Right cardiac atrium (tissue), 5 donors: ENCODE measurements at regions not wholly inside any gene's neighbourhood (a gene's known extent, or its start where the extent isn't known, plus 50 kb on each side); places are given as distances from the start of the nearest gene placed in this dataset.
"Not testable (repeated sequence)": the region's sequence is repeated elsewhere in the genome, so short reads cannot be mapped to it uniquely, and the experiment has no call there.

Source experiments
- ATAC-seq, 2 donors: fragments of 200-7000 bp; cut with Tn5 transposase; one replicate each; pipeline versions ENCODE4 v1.8.0 to v1.9.1; 2020; ENCODE audit warnings: moderate library complexity in 2 of 2, mild to moderate bottlenecking in 1 of 2
- DNase-seq, 3 donors: peaks; one replicate each; pipeline ENCODE4 v3.0.0-alpha.2; 2020
- H3K27ac ChIP-seq: one replicate; pipeline ENCODE4 v1.5.1; 2013; ENCODE audit warnings: mild to moderate bottlenecking, low read length, control low read depth, moderate library complexity
- H3K27me3 ChIP-seq: one replicate; pipeline ENCODE4 v1.6.1; 2013; ENCODE audit not compliant: control insufficient read depth, insufficient read depth
- H3K4me1 ChIP-seq: one replicate; pipeline ENCODE4 v1.6.1; 2013; ENCODE audit warnings: low read length; ENCODE audit not compliant: control insufficient read depth, insufficient read depth
- H3K4me3 ChIP-seq: one replicate; pipeline ENCODE4 v1.5.1; 2013; ENCODE audit warnings: low read length, control low read depth
- H3K9me3 ChIP-seq: one replicate; pipeline ENCODE4 v1.6.1; 2013; ENCODE audit warnings: low read length; ENCODE audit not compliant: control insufficient read depth
- WGBS: extraction: QIAGEN DNeasy Blood & Tissue Kit; methylation state at CpG from one replicate; pipeline ENCODE4 v1.1.7; 2013; 5-methylcytosine and 5-hydroxymethylcytosine counted together
- intact Hi-C, 4 donors: fragments of 100-400 bp; cut with DNase I; formaldehyde crosslinking; loops; one replicate each; pipeline versions ENCODE4 v1.11.0 to v1.14.0; 2022 to 2023
- donor health status: healthy with polysubstance abuse.
- donor health status: DM: no; HTN: yes; CAD: no.
- donor health status: DM: no; HTN: no; CAD: no.
- donor health status: DM: no; HTN: yes; CAD: no; lungs with severe emphysema.
- donor health status: DM: yes; HTN: yes; CAD: no.

GRCh38 chr7:35152059-35152458 lies 101.8 kb downstream of the TBX20 start:
- H3K9me3 ChIP-seq, ATAC-seq, H3K4me1 ChIP-seq, H3K27ac ChIP-seq, H3K4me3 ChIP-seq, H3K27me3 ChIP-seq, intact Hi-C loops: not testable (repeated sequence)
- 96% methylated on average over 8 of the region's 8 CpGs for WGBS
- peak in 2 of 3 donors; percentile 14 to 35 for DNase-seq

DNA sequence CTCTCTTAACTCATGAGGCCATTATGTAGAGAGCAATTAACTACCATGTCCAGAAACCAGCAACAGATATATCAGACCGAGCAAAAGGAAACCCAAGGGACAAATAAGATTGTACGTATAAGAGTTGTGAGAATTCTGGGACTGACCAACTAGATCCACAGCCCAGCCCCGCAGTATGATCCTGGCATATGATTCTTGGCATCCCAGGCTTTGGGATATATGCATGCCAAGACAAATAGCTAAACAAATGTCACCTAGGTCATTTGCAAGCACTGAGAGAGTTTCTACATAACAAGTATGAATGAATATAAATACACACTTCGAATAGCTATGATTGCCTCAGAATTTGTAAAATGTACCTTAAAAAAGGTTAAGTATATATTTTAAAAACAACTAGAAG lies 105.9 kb downstream of the TBX20 start:
- H3K4me3 ChIP-seq, intact Hi-C loops, H3K4me1 ChIP-seq, H3K27ac ChIP-seq, ATAC-seq, DNase-seq, H3K9me3 ChIP-seq, H3K27me3 ChIP-seq: not testable (repeated sequence)
- 36% methylated on average over 4 of the region's 4 CpGs for WGBS

DNA sequence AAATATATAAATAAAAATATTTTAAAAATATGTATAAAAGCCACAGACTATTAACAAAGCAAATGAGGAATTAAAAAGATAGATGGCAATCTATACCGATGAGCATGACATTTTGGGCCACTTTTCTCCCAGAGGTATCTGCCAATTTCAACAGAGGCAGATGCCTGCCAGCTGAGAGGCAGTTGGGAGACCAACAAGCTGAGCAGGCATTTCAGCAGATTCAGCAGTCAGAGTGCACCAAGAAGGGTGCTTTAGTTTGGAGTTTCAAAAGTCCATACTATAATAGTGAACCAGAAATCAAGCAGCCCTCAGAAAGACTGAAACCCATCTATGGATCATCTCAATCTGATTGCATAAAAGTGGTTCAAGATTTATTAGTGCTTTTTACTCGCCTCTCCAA lies 104.8 kb upstream of the DPY19L1 start:
- H3K27ac ChIP-seq, H3K4me1 ChIP-seq, intact Hi-C loops, DNase-seq, H3K4me3 ChIP-seq, ATAC-seq, H3K9me3 ChIP-seq, H3K27me3 ChIP-seq: not testable (repeated sequence)
- WGBS, result 66% methylated on average over 2 of the region's 2 CpGs

DNA sequence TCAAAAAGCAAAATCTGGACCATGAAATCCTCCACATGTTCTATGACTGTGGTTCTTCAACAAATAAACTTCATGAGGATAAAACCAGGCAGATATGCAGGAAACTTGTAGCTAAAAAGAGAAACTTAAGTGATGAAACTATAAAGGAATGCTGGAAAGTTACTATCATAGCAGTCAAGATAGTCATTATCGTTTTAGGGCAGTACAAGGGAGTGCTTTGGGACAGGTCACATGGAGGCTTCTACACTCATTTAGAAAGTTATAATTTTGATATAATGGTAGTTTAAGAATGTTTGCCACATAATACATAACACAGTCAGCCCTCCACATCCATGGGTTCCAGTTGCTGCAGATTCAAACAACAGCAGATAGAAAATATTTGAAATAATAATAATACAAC lies 102.0 kb upstream of the DPY19L1 start:
- H3K27ac ChIP-seq, result not testable (repeated sequence)

GRCh38 chr7:35133465-35133864 lies 96.2 kb upstream of the DPY19L1 start:
- ATAC-seq, DNase-seq, intact Hi-C loops, H3K27ac ChIP-seq, H3K4me3 ChIP-seq, H3K27me3 ChIP-seq, H3K4me1 ChIP-seq, H3K9me3 ChIP-seq: not testable (repeated sequence)
- 91% methylated on average over 2 of the region's 2 CpGs for WGBS

More for the DNA sequence above, 102.0 kb upstream of the DPY19L1 start:
- H3K4me3 ChIP-seq, H3K27me3 ChIP-seq, intact Hi-C loops, H3K4me1 ChIP-seq, H3K9me3 ChIP-seq, DNase-seq: not testable (repeated sequence)
- WGBS, result 25% methylated on average over 1 of the region's 1 CpG
- peak; percentile 22 to 32 for ATAC-seq

GRCh38 chr7:35133011-35133410 lies 95.7 kb upstream of the DPY19L1 start:
- H3K4me1 ChIP-seq, H3K27ac ChIP-seq, H3K9me3 ChIP-seq, H3K27me3 ChIP-seq, DNase-seq, ATAC-seq, intact Hi-C loops, H3K4me3 ChIP-seq: not testable (repeated sequence)

GRCh38 chr7:35128662-35129061 lies 91.4 kb upstream of the DPY19L1 start:
- H3K4me1 ChIP-seq, ATAC-seq, intact Hi-C loops, DNase-seq, H3K27me3 ChIP-seq, H3K9me3 ChIP-seq, H3K4me3 ChIP-seq, H3K27ac ChIP-seq: not testable (repeated sequence)
- 81% methylated on average over 2 of the region's 2 CpGs for WGBS

- DNase-seq, H3K27me3 ChIP-seq, ATAC-seq, intact Hi-C loops, H3K4me3 ChIP-seq, H3K27ac ChIP-seq, H3K9me3 ChIP-seq, H3K4me1 ChIP-seq: not testable (repeated sequence)
- 60% methylated on average over 6 of the region's 6 CpGs for WGBS
Measured at GRCh38 chr7:35118526-35118925, 81.2 kb upstream of the DPY19L1 start.

DNA sequence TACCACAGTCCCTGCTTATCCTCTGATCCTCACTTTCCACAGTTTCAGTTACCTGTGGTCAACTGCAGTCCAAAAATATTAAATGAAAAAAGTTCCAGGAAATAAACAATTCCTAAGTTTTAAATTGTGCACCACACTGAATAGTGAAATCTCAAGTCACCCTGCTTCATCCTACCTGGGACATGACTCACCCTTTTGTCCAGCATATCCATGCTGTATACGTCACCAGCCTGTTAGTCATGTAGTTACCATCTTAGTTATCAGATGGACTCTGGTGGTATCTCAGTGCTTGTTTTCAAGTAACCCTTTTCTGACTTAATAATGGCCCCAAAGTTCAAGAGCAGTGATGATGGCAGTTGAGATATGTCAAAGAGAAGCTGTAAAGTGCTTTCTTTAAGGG lies 69.4 kb upstream of the DPY19L1 start:
- H3K27me3 ChIP-seq, DNase-seq, H3K9me3 ChIP-seq, H3K4me1 ChIP-seq, intact Hi-C loops, H3K27ac ChIP-seq, ATAC-seq, H3K4me3 ChIP-seq: not testable (repeated sequence)
- WGBS, result 82% methylated on average over 1 of the region's 1 CpG

- WGBS, result 72% methylated on average over 1 of the region's 1 CpG
- intact Hi-C loops, H3K27me3 ChIP-seq, H3K27ac ChIP-seq, H3K9me3 ChIP-seq, H3K4me3 ChIP-seq, ATAC-seq, DNase-seq, H3K4me1 ChIP-seq: not testable (repeated sequence)
Measured at GRCh38 chr7:35105511-35105910, 68.2 kb upstream of the DPY19L1 start.

DNA sequence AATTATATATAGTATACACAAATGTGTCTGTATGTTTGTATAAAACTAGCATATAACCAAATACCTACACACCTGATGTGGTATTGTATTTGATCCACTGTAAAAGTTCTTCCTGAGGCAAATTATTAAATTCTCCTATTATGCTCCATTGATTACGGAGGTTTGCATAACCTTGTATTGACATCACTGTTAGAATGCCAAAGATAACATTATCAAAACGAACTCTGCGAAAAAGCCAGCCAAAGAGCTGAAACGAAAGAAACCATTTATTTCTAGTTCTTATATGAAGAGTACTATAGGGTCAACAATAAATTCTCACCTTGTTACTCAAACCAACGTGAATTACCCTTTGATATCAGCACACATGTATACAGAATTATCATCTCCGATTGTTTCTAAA lies 65.6 kb upstream of the DPY19L1 start:
- H3K9me3 ChIP-seq, H3K4me1 ChIP-seq, DNase-seq, H3K4me3 ChIP-seq, H3K27ac ChIP-seq, H3K27me3 ChIP-seq, ATAC-seq, intact Hi-C loops: not testable (repeated sequence)
- WGBS, result 68% methylated on average over 6 of the region's 6 CpGs

DNA sequence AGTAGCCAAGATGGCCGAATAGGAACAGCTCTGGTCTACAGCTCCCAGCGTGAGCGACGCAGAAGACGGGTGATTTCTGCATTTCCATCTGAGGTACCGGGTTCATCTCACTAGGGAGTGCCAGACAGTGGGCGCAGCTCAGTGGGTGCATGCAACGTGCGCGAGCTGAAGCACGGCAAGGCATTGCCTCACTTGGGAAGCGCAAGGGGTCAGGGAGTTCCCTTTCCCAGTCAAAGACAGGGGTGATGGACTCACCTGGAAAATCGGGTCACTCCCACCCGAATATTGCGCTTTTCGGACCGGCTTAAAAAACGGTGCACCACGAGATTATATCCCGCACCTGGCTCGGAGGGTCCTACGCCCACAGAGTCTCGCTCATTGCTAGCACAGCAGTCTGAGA lies 55.7 kb upstream of the DPY19L1 start:
- intact Hi-C loops, H3K9me3 ChIP-seq, H3K4me3 ChIP-seq, H3K27me3 ChIP-seq, DNase-seq, H3K4me1 ChIP-seq, H3K27ac ChIP-seq, ATAC-seq: not testable (repeated sequence)
- WGBS, result 91% methylated on average over 23 of the region's 23 CpGs
